GM23338 (cell line): ENCODE measurements at regions not wholly inside any gene's neighbourhood (a gene's known extent, or its start where the extent isn't known, plus 50 kb on each side); places are given as distances from the start of the nearest gene placed in this dataset.

Source experiments
- ATAC-seq: fragments of 200-7000 bp; cut with Tn5 transposase; 3 replicates; pipeline ENCODE4 v1.9.1; 2020
- DNase-seq: peaks from one replicate; pipeline ENCODE4 v3.0.0-alpha.2; 2015; ENCODE audit warnings: low spot score
- H2AFZ ChIP-seq: fragments of 200-600 bp; sonication (generic); 2 replicates; pipeline ENCODE4 v1.8.0; 2016; ENCODE audit warnings: antibody characterized with exemption, mild to moderate bottlenecking, moderate library complexity
- H3F3A ChIP-seq: fragments of 200-600 bp; sonication (generic); replicated peaks from 2 replicates; pipeline ENCODE4 v1.8.0; 2017; ENCODE audit warnings: antibody characterized with exemption, mixed run types, low read depth
- H3K27ac ChIP-seq: fragments of 200-600 bp; sonication (generic); 2 replicates; pipeline ENCODE4 v1.6.1; 2016; ENCODE audit warnings: low read depth
- H3K27me3 ChIP-seq: fragments of 200-600 bp; sonication (generic); 2 replicates; pipeline ENCODE4 v1.8.0; 2016; ENCODE audit warnings: mild to moderate bottlenecking, mixed run types, moderate library complexity; ENCODE audit not compliant: insufficient read depth
- H3K36me3 ChIP-seq: fragments of 200-600 bp; sonication (generic); 2 replicates; pipeline ENCODE4 v1.8.0; 2016; ENCODE audit warnings: mild to moderate bottlenecking; ENCODE audit not compliant: insufficient read depth
- H3K4me1 ChIP-seq: fragments of 200-600 bp; sonication (generic); 2 replicates; pipeline ENCODE4 v1.8.0; 2016; ENCODE audit warnings: mild to moderate bottlenecking, moderate library complexity; ENCODE audit not compliant: insufficient read depth
- H3K4me2 ChIP-seq: fragments of 200-600 bp; sonication (generic); 2 replicates; pipeline ENCODE4 v1.7.1; 2017; ENCODE audit warnings: mixed run types
- H3K4me3 ChIP-seq: fragments of 200-600 bp; sonication (generic); 2 replicates; pipeline ENCODE4 v1.6.1; 2016; ENCODE audit warnings: mixed run types
- H3K79me2 ChIP-seq: fragments of 200-600 bp; sonication (generic); replicated peaks from 2 replicates; pipeline ENCODE4 v1.8.0; 2017; ENCODE audit warnings: mild to moderate bottlenecking; ENCODE audit not compliant: insufficient read depth
- H3K9me2 ChIP-seq: fragments of 200-600 bp; sonication (generic); 2 replicates; pipeline ENCODE4 v1.8.0; 2017; ENCODE audit not compliant: insufficient read depth
- H4K20me1 ChIP-seq: fragments of 200-600 bp; sonication (generic); replicated peaks from 2 replicates; pipeline ENCODE4 v1.8.0; 2017; ENCODE audit warnings: mild to moderate bottlenecking; ENCODE audit not compliant: insufficient read depth
- H3K27ac Mint-ChIP-seq: 2 replicates; pipeline ENCODE4 v1.8.0; 2020; ENCODE audit warnings: inconsistent platforms, mild to moderate bottlenecking, moderate library complexity, mixed read lengths
- H3K27me3 Mint-ChIP-seq: 3 replicates; pipeline ENCODE4 v1.8.0; 2022; ENCODE audit warnings: low read depth, mild to moderate bottlenecking, moderate library complexity, mixed read lengths, inconsistent platforms; ENCODE audit not compliant: insufficient read depth, poor library complexity
- H3K36me3 Mint-ChIP-seq: 3 replicates; pipeline ENCODE4 v1.8.0; 2021; ENCODE audit warnings: low read depth, mild to moderate bottlenecking, inconsistent platforms, moderate library complexity, mixed read lengths
- H3K4me1 Mint-ChIP-seq: 3 replicates; pipeline ENCODE4 v1.8.0; 2020; ENCODE audit warnings: mild to moderate bottlenecking, inconsistent platforms, mixed read lengths
- H3K4me3 Mint-ChIP-seq: 3 replicates; pipeline ENCODE4 v1.8.0; 2021; ENCODE audit warnings: moderate library complexity, mild to moderate bottlenecking, inconsistent platforms, mixed read lengths
- H3K9me3 Mint-ChIP-seq: 3 replicates; pipeline ENCODE4 v1.8.0; 2020; ENCODE audit warnings: moderate library complexity, mild to moderate bottlenecking, inconsistent platforms, mixed read lengths
- CREB1 ChIP-seq: fragments of 250-450 bp; sonication (Bioruptor Pico); IDR thresholded peaks from 2 replicates; pipeline ENCODE4 v1.5.0; 2020; ENCODE audit warnings: low read depth, mild to moderate bottlenecking, moderate library complexity
- EZH2 ChIP-seq: fragments of 200-600 bp; sonication (generic); IDR thresholded peaks from one replicate; pipeline ENCODE4 v1.8.0; 2017; ENCODE audit warnings: antibody characterized with exemption, mild to moderate bottlenecking, low read depth; ENCODE audit not compliant: unreplicated experiment
- EZH2phosphoT487 ChIP-seq: fragments of 200-600 bp; sonication (generic); IDR thresholded peaks from one replicate; pipeline ENCODE4 v1.8.1; 2018; ENCODE audit warnings: antibody characterized with exemption; ENCODE audit not compliant: unreplicated experiment
- NANOG ChIP-seq: IDR thresholded peaks from 2 replicates; pipeline ENCODE4 v1.6.1; 2016; ENCODE audit warnings: antibody characterized with exemption, borderline replicate concordance
- POLR2AphosphoS5 ChIP-seq: IDR thresholded peaks from 2 replicates; pipeline ENCODE4 v1.6.1; 2016; ENCODE audit warnings: antibody characterized with exemption, low read depth
- STAT1 ChIP-seq: IDR thresholded peaks from one replicate; pipeline ENCODE4 v1.6.1; 2016; ENCODE audit warnings: antibody characterized with exemption; ENCODE audit not compliant: unreplicated experiment
- ZNF331 ChIP-seq: fragments of 250-450 bp; sonication (Bioruptor Pico); IDR thresholded peaks from 2 replicates; pipeline ENCODE4 v1.5.0; 2020; ENCODE audit warnings: low read depth, mild to moderate bottlenecking, moderate library complexity
- TF ChIP-seq, protein P1 (sequence below), 2 experiments: fragments of 200-600 bp in 1 of 2; sonication (generic) in 1 of 2; conservative IDR thresholded peaks; 2 replicates each; pipeline versions ENCODE4 v1.5.1 to v1.6.1; 2016 to 2017; ENCODE audit warnings: antibody characterized with exemption in 2 of 2, low read depth in 2 of 2, mild to moderate bottlenecking in 2 of 2, moderate library complexity in 1 of 2
- TF ChIP-seq, protein P2 (sequence below): IDR thresholded peaks from 2 replicates; pipeline ENCODE4 v1.6.1; 2016; ENCODE audit warnings: antibody characterized with exemption

DNA sequence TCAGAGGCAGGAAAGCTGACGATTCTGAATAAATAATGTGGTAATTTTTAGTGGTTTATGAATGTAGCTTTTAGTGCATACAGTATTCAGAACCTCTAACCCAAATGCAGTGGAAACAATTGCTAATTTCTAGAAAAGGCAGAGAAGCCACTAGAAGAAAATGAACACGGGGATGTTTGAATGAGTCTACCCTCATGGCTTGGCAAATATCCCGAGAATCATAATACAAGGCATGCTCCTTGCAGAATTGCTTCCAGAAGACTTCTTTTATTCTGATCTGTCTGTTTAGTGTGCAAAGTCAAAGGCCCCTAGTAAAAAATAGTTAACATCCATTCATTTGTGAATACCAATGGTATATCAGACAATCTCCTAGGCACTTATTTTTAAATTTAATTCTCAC, 246.8 kb downstream of the LMO4 start:
- Histone ChIP-seq H3K9me2 (no peaks in the 10 kb centered on the region; the same call in 1 of the 2 replicates), H3F3A (no peaks in the 10 kb centered on the region), H3K4me1 (no peaks in the 10 kb centered on the region), H3K27ac (no peak overlapping the region), H4K20me1 (no peaks in the 10 kb centered on the region), H3K27me3 (no peaks in the 10 kb centered on the region), H3K36me3 (no peaks in the 10 kb centered on the region), H3K4me2 (no peak overlapping the region), H2AFZ (no peak overlapping the region), H3K4me3 (no peak overlapping the region), H3K79me2 (no peaks in the 10 kb centered on the region)
- Mint-ChIP-seq H3K27me3 (no peaks in the 10 kb centered on the region), H3K36me3 (no peaks in the 10 kb centered on the region), H3K4me1 (no peaks in the 10 kb centered on the region), H3K4me3 (no peak overlapping the region), H3K27ac (no peak overlapping the region), H3K9me3 (no peaks in the 10 kb centered on the region)
- ATAC-seq, result no peak
- no peak for DNase-seq
- no peak for TF ChIP-seq EZH2

DNA sequence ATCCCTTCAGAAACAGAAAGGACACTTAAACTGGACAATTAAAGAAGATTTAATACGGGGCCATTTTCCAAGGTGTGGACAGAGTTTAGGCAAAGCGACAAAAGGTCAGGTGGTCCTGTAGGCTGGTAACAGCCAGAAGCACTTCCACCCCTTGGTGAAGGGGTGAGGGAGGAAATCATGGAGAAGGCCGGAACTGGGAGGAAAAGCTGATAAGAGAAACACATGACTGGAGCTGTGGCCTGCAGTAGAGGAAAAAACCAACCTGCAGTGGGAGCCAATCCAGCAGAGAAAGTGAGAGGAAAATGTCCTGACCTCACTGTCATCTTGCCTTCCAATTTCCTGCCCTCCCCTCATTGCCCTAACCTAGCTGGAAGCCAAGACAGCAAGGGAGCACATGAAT, 249.8 kb downstream of the LMO4 start:
- no peaks in the 10 kb centered on the region for H3K9me3 Mint-ChIP-seq
- ATAC-seq (no peak), DNase-seq (no peak)
- H3K9me2 ChIP-seq, result no peaks in the 10 kb centered on the region; the same call in 1 of the 2 replicates
- peak overlapping the region; percentile 63; the same call in 1 of the 2 replicates for H2AFZ ChIP-seq
- no peaks in the 10 kb centered on the region for H3K27me3 Mint-ChIP-seq
- no peaks in the 10 kb centered on the region for H3K36me3 Mint-ChIP-seq
- H3K4me2 ChIP-seq, result no peak overlapping the region
- H3K27ac ChIP-seq, result no peak overlapping the region
- no peaks in the 10 kb centered on the region for H3F3A ChIP-seq
- no peaks in the 10 kb centered on the region for H3K4me1 ChIP-seq
- H3K4me1 Mint-ChIP-seq, result no peaks in the 10 kb centered on the region
- H3K27me3 ChIP-seq, result no peaks in the 10 kb centered on the region
- H4K20me1 ChIP-seq, result no peaks in the 10 kb centered on the region
- no peaks in the 10 kb centered on the region for H3K36me3 ChIP-seq
- TF ChIP-seq, protein P1, sequence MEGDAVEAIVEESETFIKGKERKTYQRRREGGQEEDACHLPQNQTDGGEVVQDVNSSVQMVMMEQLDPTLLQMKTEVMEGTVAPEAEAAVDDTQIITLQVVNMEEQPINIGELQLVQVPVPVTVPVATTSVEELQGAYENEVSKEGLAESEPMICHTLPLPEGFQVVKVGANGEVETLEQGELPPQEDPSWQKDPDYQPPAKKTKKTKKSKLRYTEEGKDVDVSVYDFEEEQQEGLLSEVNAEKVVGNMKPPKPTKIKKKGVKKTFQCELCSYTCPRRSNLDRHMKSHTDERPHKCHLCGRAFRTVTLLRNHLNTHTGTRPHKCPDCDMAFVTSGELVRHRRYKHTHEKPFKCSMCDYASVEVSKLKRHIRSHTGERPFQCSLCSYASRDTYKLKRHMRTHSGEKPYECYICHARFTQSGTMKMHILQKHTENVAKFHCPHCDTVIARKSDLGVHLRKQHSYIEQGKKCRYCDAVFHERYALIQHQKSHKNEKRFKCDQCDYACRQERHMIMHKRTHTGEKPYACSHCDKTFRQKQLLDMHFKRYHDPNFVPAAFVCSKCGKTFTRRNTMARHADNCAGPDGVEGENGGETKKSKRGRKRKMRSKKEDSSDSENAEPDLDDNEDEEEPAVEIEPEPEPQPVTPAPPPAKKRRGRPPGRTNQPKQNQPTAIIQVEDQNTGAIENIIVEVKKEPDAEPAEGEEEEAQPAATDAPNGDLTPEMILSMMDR (conservative IDR thresholded peaks at IDR 0.05; ENCODE audit: low read depth in 2 of 2), result no peak
- no peak overlapping the region for H3K4me3 ChIP-seq
- H3K4me3 Mint-ChIP-seq, result no peak overlapping the region
- H3K79me2 ChIP-seq, result no peaks in the 10 kb centered on the region
- no peak overlapping the region for H3K27ac Mint-ChIP-seq

DNA sequence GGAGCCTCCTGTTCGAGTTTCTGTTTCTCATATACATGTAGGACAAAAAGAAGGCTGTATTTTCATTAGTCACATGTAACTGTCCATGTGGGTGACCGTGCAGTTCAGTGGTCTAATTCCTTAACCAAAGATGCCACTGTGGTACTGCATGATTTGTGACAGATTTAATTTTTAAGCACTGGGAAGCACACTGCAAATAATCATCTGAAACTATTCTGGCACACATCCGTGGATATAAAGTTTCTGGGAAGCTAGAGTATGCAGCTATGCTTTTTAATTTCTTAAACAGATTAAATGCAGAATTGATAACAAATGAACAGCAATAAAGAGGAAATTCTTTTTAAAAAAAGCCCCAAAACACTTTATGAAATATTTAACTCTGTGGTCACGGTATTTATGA, 254.8 kb downstream of the LMO4 start:
- H3K4me2 ChIP-seq, result no peak overlapping the region
- no peaks in the 10 kb centered on the region for H3K9me3 Mint-ChIP-seq
- no peaks in the 10 kb centered on the region for H4K20me1 ChIP-seq
- H3K36me3 Mint-ChIP-seq, result no peaks in the 10 kb centered on the region
- no peak overlapping the region for H3K4me3 Mint-ChIP-seq
- H2AFZ ChIP-seq, result no peak overlapping the region
- no peak overlapping the region for H3K4me3 ChIP-seq
- no peak overlapping the region for H3K27ac ChIP-seq
- H3K9me2 ChIP-seq, result no peaks in the 10 kb centered on the region; the same call in 1 of the 2 replicates
- ATAC-seq, result no peak
- H3K4me1 ChIP-seq, result peaks cover 6% of the 10 kb centered on the region; the same call in 1 of the 2 replicates
- H3F3A ChIP-seq, result no peaks in the 10 kb centered on the region
- H3K36me3 ChIP-seq, result no peaks in the 10 kb centered on the region
- H3K27me3 ChIP-seq, result no peaks in the 10 kb centered on the region
- TF ChIP-seq, protein P2, sequence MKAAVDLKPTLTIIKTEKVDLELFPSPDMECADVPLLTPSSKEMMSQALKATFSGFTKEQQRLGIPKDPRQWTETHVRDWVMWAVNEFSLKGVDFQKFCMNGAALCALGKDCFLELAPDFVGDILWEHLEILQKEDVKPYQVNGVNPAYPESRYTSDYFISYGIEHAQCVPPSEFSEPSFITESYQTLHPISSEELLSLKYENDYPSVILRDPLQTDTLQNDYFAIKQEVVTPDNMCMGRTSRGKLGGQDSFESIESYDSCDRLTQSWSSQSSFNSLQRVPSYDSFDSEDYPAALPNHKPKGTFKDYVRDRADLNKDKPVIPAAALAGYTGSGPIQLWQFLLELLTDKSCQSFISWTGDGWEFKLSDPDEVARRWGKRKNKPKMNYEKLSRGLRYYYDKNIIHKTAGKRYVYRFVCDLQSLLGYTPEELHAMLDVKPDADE, result no peak
- TF ChIP-seq NANOG (no peak), EZH2phosphoT487 (no peak), EZH2 (no peak), ZNF331 (CRISPR knock-in tag) (no peak), POLR2AphosphoS5 (no peak), STAT1 (no peak), CREB1 (CRISPR knock-in tag) (no peak)
- TF ChIP-seq, protein P1 (conservative IDR thresholded peaks at IDR 0.05; ENCODE audit: low read depth in 2 of 2), result no peak
- peaks cover 4% of the 10 kb centered on the region for H3K4me1 Mint-ChIP-seq
- H3K27ac Mint-ChIP-seq, result no peak overlapping the region
- no peaks in the 10 kb centered on the region for H3K79me2 ChIP-seq
- H3K27me3 Mint-ChIP-seq, result no peaks in the 10 kb centered on the region
- DNase-seq, result no peak
